ENCODE measurements at regions not wholly inside any gene's neighbourhood (a gene's known extent, or its start where the extent isn't known, plus 50 kb on each side); places are given as distances from the start of the nearest gene placed in this dataset.

GRCh38 chr1:164498792-164499191 lies 60.2 kb upstream of the PBX1 start:
- TF ChIP-seq CTCF (IDR thresholded peaks at IDR 0.05), result no peak
- no peak for TF ChIP-seq POLR2AphosphoS5 (IDR thresholded peaks at IDR 0.05)
- no peak for TF ChIP-seq POLR2A (IDR thresholded peaks at IDR 0.05)
- H3K27me3 ChIP-seq, result no peaks in the 10 kb centered on the region
- no peak overlapping the region for H3K4me3 ChIP-seq
- DNase-seq (ENCODE audit: low spot score in 2 of 2), result no peak
- intact Hi-C loops (cut with DNase I; ENCODE audit: low total_unique reads), result no loop called here
- no peaks in the 10 kb centered on the region for H3K36me3 ChIP-seq
- no peak overlapping the region for H3K27ac ChIP-seq
- peaks cover 0 to 18% of the 10 kb centered on the region in 2 donors for H3K9me3 ChIP-seq
- H3K4me1 ChIP-seq, result no peaks in the 10 kb centered on the region

GRCh38 chr1:164504749-164505148 lies 54.2 kb upstream of the PBX1 start:
- intact Hi-C loops (cut with DNase I; ENCODE audit: low total_unique reads), result no loop called here

More at GRCh38 chr1:164504749-164505148, 54.2 kb upstream of the PBX1 start:
- no peaks in the 10 kb centered on the region for H3K27me3 ChIP-seq
- no peak for DNase-seq (ENCODE audit: low spot score in 2 of 2)
- no peaks in the 10 kb centered on the region for H3K4me1 ChIP-seq
- H3K4me3 ChIP-seq, result no peak overlapping the region
- no peaks in the 10 kb centered on the region for H3K36me3 ChIP-seq
- no peak for TF ChIP-seq CTCF (IDR thresholded peaks at IDR 0.05)
- no peak for TF ChIP-seq POLR2AphosphoS5 (IDR thresholded peaks at IDR 0.05)
- no peak for TF ChIP-seq POLR2A (IDR thresholded peaks at IDR 0.05)
- H3K27ac ChIP-seq, result no peak overlapping the region
- H3K9me3 ChIP-seq, result peaks cover 0 to 18% of the 10 kb centered on the region in 2 donors
